HG03457 (cell line): ENCODE measurements at regions not wholly inside any gene's neighbourhood (a gene's known extent, or its start where the extent isn't known, plus 50 kb on each side); places are given as distances from the start of the nearest gene placed in this dataset.
"Not testable (repeated sequence)": the region's sequence is repeated elsewhere in the genome, so short reads cannot be mapped to it uniquely, and the experiment has no call there.

Source experiments
- ATAC-seq: cut with Tn5 transposase; IDR thresholded peaks from one replicate; pipeline ENCODE4 v1.9.1; 2021; ENCODE audit warnings: moderate number of reproducible peaks; ENCODE audit not compliant: unreplicated experiment

DNA sequence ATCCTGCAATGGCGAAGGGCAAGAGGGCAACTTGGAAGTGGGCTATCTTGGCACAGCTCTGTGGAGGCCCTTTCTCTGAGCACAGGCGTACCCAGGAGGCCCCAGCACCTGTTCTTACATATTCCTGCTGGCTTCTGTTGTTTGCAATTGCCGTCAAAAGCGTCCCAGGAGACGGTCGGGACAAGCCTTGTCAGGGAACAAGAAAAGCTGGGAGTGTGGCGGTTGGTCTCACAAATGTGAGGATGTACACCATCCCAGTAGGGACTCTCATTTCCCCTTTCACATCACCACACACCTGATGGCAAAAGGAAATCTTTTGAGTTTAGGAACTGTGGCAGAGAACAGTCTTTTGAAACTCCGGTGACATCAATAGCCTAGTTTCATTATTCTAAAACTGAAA, 94.7 kb upstream of the EFEMP1 start:
- ATAC-seq = no peak

GRCh38 chr2:56021136-56021474, 97.5 kb upstream of the EFEMP1 start:
- no peak for ATAC-seq

DNA sequence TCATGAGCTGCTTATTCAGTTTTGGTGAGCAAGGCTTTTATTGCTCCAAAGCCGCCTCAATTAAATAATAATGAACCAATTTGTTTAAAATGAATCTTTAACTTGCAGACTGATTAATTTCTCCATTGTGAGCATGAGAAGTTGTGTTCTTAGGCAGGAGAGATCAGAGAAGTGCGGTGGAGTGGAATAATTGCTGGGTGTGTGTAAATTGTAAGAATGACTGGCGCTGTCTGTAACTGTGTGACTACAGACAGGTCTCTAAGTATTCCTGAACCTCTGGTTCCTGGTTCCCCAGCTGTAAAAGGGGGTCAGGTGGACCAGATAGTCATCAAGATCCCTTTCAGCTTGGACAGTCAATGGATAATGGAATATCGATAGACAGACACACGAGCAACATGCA, 98.0 kb upstream of the EFEMP1 start:
- ATAC-seq = no peak

DNA sequence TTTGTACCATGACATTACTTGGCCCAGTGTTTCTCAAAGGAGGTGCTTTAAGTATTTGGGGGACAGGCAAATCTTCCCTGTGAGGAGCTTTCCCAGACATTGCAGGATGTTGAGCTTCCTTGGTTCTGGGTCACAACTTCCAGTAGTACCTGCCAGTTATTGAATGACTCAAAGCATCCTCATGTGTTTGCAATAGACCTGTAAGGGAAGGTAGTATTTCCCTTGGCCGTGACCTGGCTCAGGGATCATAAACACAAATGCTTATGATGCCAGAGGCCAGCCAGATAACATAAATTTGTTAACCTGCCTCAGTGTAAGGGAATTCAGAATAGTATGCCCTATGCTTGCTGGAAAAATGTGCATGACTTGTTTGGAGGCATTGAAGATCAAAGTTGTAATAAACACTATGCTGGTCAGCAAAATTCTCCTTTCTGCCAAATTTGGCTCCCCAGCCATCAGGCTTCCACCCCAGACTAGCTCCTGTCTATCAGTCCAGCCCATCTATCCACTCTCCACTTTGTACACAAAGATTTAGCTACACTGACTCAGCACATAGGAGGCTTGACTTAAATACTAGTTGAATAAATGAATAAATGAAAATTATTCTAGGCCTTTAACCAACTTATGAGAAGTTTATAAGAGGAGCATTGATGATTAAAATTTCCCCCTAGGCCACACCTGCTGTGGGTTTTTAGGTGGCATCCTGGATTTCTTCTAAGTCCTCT, 102.0 kb upstream of the EFEMP1 start:
- ATAC-seq = no peak

GRCh38 chr2:56026828-56027227, 103.2 kb upstream of the EFEMP1 start:
- ATAC-seq = no peak

DNA sequence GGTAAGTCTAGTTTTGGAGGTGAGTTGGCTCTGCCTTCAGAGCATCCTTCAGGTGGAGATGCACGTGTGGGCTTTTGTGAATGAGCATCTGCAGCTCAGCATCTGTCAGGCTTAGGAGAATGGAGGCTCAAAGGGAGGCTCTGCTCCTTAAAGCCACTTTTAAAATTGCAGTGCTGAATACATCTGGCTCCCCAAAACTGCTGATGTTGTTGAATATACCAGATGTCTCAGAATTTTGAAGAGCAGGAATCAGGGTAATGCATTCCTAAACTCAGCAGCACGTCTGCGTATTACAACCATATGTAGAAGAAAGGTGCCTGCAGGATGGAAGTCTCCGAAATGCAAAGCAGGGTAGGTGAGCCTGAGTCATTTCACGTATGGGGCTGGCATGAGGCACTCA, 106.5 kb upstream of the EFEMP1 start:
- no peak for ATAC-seq

GRCh38 chr2:56030901-56031300, 107.3 kb upstream of the EFEMP1 start:
- ATAC-seq = no peak

DNA sequence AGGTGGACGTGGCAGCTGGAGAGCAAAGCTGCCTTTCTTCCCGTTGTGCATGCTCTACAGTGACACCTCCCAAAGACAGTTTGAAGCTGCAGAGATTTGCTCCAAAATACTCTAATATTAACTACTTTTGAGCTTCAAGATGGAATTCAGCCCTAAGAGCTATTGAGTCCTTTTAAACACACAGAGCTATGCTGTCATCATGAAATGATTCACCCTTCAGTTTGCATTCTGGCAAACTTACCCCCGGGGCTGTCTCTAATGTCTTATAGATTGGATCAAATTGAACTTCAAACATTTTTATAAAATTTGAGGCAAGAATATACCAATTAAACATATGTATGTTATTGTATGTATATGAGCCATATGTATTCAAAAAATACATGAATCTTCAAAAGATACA, 110.7 kb upstream of the EFEMP1 start:
- no peak for ATAC-seq

GRCh38 chr2:56040189-56040588, 116.6 kb upstream of the EFEMP1 start:
- ATAC-seq = no peak

DNA sequence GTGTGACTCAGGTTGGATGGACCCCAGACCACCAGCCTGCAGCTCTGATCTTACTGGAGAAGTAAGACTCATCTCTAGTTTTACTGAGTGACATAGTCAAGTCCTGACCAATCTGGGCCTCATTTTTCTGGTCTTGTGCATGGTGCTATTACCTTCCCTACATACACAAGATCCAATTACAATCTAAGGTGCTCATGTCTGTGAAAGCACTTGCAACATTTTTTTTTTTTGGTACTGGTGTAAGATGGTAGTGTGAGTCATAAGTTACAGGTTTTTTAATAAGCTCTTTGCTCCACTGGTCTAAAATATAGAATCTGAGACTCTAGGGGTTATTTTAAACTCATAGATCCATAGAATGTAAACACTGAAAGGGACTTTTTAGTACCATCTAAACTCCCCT, 117.3 kb upstream of the EFEMP1 start:
- no peak for ATAC-seq

GRCh38 chr2:56047136-56047535, 123.6 kb upstream of the EFEMP1 start:
- no peak for ATAC-seq

DNA sequence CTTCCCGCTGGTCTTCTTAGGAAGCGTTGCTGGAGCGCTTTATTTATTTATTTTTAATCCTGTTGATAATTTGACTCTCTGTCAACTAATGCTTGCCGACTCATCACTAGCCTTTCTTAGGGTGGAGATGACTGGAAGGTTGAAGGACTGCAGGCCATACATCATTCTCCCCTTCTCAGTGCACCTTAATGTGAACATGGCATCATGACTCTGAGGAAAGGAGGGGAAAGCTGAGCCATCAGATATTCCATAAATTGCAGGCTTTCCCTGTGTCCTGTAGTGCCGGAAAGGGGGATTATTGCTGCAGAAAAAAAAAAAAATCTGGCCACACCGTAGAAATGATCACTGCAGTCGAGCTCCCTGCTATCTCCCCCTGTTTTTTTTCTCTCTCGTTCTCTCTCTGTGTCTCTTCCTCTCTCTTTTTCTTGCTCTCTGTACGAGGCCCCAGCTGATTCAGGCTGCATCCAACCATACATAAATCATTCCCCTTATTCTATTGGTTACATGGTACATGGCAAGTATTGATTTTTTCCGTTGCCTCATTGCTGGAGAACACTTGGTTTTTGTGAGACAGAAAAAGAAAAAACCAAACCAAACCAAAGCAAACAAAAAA, 125.8 kb upstream of the EFEMP1 start:
- ATAC-seq = no peak

- ATAC-seq = no peak
These were observed 130.1 kb upstream of the EFEMP1 start for GRCh38 chr2:56053679-56054078.

DNA sequence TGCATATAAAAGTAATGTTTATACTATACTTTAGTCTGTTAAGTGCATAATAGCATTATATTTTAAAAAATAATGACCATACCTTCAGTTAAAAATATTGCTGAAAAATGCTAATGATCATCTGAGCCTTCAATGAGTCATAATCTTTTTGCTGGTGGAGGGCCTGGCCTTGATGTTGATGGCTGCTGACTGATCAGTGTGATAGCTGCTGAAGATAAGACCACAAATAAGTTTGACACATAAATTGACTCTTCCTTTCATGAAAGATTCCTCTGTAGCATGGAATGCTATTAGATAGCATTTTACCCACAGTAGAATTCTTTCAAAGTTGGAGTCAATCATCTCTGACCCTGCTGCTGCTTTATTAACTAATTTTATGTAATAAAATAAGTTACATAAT, 128.4 kb upstream of the CCDC85A start:
- no peak for ATAC-seq

DNA sequence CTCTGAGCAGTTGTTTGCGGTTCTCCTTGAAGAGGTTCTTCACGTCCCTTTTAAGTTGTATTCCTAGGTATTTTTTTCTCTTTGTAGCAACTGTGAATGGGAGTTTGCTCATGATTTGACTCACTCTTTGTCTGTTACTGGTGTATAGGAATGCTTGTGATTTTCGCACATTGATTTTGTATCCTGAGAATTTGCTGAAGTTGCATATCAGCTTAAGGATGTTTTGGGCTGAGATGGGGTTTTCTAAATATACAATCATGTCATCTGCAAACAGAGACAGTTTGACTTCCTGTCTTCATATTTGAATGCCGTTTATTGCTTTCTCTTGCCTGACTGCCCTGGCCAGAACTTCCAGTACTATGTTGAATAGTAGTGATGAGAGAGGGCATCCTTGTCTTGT, 122.5 kb upstream of the CCDC85A start:
- ATAC-seq = not testable (repeated sequence)

- no peak for ATAC-seq
These were observed 115.0 kb upstream of the CCDC85A start for GRCh38 chr2:56068746-56069145.

GRCh38 chr2:56077359-56077915, 106.4 kb upstream of the CCDC85A start:
- ATAC-seq = no peak

GRCh38 chr2:56082665-56083064, 101.1 kb upstream of the CCDC85A start:
- ATAC-seq = no peak

GRCh38 chr2:56084111-56084901, 99.5 kb upstream of the CCDC85A start:
- no peak for ATAC-seq

- ATAC-seq = no peak
These were observed 97.5 kb upstream of the CCDC85A start for GRCh38 chr2:56086336-56086735.

DNA sequence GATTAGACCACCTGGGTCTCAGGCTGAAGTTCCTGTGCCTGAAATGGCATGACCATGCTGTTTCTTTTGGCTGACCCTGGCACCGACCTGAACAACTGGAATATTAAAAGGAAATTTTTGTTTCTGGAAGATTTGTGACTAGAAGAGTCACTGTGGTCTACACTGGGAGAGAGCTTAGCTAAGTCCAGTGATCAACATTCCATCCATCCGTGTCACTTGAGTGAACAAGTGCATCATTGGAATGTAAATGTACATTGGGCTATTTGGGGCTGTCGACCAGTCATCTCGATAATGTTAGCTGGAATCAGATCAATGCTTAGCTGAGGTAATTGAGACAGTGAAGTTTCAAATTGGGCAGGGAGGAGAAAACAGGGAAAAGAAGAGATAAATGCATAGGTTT, 95.4 kb upstream of the CCDC85A start:
- ATAC-seq = no peak

- no peak for ATAC-seq
These were observed 93.9 kb upstream of the CCDC85A start for GRCh38 chr2:56089931-56090330.
